ENCODE measurements at regions not wholly inside any gene's neighbourhood (a gene's known extent, or its start where the extent isn't known, plus 50 kb on each side); places are given as distances from the start of the nearest gene placed in this dataset.
"Not testable (repeated sequence)": the region's sequence is repeated elsewhere in the genome, so short reads cannot be mapped to it uniquely, and the experiment has no call there.

DNA sequence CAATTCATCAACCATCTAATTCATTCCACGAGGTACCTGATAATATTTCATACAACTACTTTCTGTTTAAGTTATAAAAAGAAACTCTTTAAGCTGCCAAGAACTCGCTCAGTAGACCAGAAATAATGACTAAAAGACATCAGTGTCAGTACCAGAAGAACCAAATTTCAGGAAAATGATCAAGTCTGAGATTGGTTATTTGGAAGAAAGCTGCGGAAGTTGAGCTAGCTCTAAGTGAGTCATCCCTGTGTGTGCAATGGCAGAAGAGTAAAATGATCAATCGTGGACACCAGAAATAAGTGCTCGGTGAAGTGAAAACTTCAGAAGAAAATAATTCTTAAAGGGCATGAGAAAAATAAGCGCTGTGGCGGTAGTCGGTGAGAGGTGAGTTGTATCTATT lies 933.2 kb upstream of the CHORDC1 start:
- no peak for DNase-seq (ENCODE audit: low spot score)

DNA sequence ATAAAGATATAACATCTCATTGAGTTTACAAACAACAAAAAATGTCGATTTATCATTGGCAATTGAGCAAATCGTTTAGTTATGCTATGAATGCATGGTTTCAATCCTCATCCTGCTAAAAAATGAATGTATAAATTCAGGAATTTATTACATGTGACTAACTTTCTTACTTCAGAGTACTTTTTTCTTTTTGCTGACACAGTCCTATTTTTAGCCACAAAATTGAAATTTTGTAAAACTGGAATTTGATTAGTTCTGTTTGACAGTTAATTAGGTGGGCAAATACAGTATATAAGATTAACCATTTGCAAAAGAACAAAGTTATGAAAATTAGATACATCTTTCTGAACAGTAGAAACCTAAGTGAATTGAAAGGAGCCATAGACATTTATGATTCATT lies 925.0 kb upstream of the CHORDC1 start:
- no peak for DNase-seq (ENCODE audit: low spot score)

DNA sequence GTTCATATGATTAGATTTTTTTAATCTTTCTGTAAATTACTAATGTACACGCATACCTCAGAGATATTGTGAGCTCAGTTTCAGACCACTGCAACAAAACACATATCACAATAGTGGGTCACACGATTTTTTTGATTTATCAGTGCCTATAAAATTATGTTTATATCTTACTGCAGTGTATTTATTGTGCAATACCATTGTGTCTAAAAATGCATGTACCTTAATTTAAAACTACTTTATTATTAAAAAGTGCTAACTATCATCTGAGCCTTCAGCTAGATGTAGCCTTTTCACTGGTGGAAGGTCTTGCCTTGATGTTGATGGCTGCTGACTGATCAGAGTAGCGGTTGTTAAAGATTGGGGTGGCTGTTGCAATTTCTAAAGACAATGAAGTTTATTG lies 918.8 kb upstream of the CHORDC1 start:
- no peak for DNase-seq (ENCODE audit: low spot score)

DNA sequence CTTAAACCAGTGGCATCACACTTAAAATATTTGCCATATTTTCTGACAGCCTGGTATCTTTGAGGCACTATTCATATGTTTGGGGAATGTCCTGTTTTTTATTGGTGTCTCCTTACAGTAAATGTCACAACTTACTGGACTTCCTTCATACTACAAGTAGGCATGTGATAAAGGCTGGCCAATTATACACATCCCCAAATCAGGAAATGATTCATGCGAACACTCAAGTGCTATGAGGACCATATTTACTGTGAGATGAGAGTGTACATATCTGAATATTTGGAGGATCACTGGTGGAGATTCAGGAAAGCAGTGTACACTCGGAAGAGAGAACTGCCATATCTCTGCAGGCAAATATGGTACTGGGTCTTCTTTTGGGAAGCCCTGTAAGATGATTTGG lies 913.8 kb upstream of the CHORDC1 start:
- no peak for DNase-seq (ENCODE audit: low spot score)

DNA sequence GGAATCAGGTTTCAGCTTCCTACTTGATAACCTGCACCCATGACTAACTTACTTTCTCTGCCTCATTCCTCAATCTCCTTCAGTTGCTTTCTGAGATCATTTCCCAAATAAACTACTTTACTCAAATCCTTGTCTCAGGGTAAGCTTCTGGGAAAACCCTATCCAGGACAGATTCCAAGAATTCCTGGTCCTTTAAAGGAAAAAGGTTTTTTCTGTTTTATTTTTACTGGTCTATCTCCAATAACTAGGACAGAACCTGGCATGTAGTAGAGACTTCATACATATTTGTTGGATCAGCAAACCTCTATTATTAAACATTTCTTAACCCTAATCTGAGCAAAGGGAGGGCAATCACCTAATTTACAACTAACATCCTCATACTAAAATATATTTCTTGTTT lies 910.5 kb upstream of the CHORDC1 start:
- DNase-seq (ENCODE audit: low spot score), result no peak

DNA sequence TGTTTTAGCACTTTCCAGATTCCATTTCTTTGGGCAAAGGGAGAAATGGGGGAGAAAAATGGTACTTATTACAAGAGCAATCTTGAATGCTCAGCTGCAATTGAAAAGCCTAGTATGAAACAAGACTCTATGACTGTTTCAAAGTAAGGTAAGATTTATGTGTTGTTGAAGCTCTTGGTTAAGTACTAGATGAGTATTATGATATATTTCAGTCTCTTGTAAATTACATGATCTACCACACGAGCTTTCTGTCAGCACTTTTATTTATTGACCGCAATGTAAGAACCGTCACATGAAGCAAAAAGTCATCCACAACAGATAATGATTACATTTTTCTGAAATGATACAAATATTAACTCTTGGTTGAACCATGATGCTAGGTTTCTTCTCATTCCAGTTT lies 906.7 kb upstream of the CHORDC1 start:
- DNase-seq (ENCODE audit: low spot score), result no peak

DNA sequence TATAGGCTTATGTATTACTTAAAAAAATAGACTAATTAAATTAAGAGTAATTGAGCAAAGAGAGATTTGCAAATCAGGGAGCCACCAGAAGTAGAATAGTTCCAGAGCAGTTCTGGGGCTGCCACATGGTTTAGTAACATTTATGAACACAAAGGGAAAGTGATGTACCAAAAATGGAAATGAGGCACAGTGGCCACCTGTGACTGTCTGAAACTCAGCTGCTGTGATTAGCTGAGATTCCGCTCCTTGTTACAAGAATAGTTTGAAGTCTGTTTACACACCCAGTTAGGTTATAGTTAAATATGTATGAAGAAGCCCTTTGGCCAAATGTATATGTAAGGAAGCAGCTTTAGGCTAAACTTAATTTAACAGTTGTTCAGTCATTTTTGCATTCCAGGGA lies 901.5 kb upstream of the CHORDC1 start:
- DNase-seq (ENCODE audit: low spot score), result no peak

DNA sequence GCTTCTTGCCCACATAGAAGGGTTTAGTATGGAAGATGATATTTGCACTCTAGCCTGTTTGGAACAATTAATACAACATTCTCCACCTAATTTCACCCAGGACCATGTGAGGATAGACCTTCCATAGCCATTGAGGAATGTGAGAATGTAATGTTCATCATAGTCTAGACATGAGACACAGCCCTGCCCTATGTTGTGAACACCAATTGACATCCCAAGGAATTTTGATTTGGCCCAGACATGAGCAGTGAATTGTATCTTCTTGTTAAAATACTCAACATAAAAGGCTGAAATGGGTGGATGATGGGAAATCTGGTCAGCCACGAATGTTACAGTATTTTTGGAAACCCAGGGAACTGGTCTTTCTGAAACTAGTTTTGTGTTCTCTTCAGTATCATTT lies 892.3 kb upstream of the CHORDC1 start:
- DNase-seq (ENCODE audit: low spot score), result no peak

DNA sequence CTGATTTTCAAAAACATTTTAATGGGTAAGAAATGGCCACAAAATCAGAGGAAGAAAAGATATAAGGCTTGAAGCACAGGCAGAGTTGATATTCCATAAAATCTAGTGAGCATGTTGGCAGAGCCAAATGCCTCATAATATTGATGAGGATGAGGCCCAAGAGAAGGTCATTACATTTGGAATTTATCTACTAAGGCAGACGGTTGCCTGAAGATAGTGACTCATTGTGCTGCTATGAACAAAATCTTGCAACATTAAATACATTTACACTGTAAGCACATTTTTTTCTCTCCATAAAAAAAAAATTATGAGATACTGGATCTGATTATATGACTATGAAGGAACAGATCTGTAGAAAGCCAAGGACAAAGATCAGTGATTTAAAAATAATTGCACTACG lies 881.4 kb upstream of the CHORDC1 start:
- peak; percentile 3 for DNase-seq (ENCODE audit: low spot score)

DNA sequence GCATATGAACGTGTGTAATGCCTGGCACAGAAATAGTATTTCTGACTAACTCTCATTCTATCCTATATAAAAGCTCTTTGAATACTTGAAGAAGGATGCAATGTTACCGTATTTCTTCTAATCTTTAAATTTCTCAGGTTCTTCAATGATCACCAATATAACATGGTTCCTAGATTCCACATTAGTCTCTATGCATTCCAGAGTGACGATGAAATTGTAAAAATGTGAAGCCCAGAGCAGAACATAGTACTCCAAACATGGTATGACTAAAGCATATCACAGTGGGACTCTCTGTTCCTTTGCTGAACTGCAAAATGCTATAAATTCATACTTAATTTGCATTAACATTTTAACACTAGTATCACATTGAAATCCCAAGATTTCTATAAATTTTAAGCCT lies 877.6 kb upstream of the CHORDC1 start:
- DNase-seq (ENCODE audit: low spot score), result no peak

DNA sequence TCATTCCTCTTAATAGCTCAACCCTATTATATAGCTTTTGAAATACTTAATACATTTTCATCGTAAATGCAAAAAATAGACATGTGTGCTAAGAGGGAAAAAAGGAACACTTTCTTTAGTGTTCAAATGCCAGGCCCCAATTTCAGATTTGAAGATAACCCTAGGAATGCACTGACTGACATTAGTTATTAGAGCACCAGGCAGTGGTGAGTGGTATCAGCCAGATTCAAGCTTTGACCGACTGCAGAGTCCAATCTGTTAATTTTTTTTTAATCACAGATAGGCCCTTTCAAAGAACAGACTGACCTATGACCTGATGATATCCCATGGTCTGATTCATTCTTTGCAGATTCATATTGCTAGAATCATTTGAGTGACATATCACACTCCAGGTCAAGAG lies 874.2 kb upstream of the CHORDC1 start:
- no peak for DNase-seq (ENCODE audit: low spot score)

DNA sequence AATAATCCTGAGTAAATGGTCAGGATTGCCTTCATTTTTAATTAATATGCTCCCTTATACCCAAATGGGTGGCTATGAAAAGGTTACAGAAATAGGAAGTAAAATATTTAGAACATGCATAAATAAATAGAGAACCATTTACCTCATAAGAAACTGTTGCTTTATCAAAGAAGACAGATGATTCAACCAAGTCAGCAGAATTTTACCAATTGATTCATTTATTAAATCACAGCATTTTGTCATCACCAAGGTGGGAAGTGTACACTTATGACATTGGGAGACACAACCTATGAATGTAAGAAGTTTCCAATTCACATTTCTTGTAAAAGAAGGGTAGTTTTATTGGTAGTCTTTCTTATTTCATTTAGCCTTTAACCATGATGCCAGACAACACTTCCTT lies 870.3 kb upstream of the CHORDC1 start:
- DNase-seq (ENCODE audit: low spot score), result no peak

DNA sequence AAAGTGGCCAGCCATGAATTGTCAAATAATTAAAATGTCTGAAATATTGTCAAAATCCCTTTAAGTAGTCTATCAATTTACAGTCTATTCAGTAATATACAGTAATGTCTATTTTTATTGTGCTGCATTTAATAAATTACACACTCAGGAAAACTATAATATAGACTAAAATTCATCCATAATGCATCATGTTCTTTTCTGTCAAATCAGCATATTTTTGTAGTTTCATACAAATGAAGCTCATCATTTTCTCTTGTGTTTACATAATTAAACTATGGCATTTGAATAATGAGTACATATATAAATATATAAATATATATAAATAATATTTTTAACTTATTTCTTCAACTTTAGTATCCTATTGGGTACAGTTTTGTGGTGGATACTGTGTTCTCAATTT lies 868.7 kb upstream of the CHORDC1 start:
- no peak for DNase-seq (ENCODE audit: low spot score)

DNA sequence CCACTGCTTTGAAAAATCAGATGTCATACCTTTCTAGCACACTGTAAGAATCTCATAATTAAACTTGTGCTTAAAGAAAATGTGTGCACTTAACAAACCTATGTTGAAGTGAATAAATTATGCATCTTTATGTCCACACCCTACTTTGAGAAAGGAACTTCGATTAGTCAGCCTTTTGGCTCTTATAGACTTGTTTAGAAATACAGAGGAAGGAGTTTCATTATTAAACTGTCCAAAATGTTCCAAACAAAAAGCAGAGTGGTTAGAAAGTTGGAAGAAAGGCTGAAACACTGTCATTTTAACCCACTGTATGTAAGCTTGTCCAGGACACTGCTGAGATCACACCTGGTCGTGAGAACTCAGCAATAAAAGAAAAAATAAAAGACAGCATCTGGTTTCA lies 863.2 kb upstream of the CHORDC1 start:
- no peak for DNase-seq (ENCODE audit: low spot score)

DNA sequence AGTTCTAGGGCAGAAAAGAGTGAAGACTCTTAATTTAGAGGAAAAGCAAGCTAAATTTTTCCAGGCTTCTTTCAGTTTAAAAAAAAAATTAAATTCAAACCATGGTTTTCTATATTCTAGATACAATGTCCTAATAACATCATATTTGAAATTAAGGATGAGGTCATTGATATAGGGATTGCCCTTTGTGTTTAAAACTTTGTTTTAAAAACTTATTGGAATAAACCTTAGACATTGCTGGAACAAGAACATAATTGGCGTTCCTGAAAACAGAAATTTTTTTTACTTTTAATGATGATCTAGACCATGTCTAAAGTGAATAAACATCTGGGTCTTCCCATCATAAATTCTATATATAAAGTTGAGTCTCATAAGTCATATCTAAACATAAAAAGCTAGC lies 859.4 kb upstream of the CHORDC1 start:
- no peak for DNase-seq (ENCODE audit: low spot score)

DNA sequence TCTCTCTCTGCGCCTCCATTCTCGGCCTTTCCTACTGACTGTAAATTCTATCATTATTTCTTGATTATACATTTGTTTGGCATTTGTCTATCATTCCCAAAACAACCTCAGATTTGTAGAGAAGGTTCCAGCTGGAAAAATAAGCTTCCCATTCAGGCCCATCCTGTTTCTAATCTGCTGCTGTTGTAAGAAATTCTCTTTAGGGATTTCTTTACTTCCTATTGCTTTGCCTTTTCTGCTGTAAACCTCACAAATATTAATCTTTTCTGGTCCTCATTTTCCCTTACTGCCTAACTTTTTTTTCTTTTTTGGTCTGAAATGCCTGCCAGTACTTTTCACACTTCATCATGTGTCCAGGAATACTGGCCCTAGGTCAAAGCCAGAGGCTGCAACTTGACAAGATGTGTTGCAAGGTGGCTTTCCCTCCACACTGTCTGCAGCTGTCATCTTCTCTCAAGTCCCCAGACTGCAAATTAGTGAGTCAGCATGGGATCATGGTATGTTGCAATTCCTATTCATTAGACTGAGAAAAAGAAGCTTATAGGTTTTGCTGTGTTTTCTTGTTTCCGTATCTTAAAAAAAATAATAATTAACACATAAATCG lies 858.7 kb upstream of the CHORDC1 start:
- no peak for DNase-seq (ENCODE audit: low spot score)

DNA sequence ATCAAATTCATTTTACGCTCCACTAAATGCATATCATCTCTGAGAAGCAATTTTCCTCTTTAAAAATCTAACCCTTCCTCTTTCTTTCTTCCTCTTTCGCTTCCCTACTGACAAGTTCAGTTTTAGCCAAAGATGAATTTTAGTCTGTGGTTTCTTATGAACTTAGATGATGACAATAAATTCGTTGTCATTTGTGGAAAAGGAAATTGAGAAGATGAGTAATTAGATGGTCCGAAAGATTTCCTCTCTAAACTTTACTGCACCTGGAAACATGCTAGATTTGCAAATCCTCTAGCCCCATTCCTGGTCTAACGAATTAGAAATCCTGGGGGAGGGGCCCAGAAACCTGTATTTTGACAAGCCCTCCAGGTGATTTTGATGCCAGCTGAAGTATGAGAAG lies 855.4 kb upstream of the CHORDC1 start:
- no peak for DNase-seq (ENCODE audit: low spot score)

DNA sequence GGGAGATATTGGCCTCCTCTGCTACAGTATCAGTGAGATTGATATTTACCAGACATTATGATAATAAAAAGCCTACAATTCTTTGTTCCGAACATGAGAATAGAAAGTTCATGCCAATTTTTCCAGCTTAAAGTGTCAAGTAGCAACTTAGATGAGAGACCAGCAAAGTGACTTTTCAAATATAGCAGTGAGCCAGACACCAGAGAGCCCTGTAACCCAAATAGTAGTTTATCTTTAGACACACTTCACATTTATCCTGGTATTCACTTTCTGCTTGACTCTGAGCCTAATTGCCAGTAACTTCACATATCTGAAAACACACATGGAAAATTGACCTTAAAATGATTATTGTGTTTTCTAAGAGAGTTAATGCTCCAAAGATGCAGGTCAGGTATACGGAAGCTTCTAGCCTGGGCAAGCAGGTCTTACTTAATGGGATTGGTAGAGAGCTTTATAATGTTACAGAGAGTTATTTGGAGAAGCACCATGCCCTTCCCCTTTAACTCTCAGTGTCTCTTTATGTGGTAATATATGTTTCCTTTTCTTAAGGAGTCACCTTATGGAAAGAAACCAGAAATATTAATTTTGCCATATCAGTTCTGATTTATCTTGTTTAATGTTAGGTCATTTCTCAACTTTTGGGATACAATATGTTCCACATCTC lies 852.3 kb upstream of the CHORDC1 start:
- no peak for DNase-seq (ENCODE audit: low spot score)

DNA sequence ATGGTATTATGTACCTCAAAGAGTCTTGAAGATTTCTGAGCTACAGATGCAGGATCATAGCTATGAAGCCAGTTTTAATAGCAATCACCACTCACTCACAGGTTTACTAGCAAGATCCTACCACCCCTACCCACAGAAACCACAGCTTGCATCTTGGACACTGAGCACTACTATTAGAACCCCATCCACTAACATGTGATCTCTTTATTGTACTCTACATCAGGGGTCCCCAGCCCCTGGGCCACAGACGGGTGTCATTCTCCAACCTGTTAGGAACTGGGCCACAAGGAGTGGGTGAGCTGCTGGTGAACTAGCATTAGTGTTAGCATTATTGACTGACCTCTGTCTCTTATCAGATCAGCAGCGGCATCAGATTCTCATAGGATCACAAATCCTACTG lies 844.8 kb upstream of the CHORDC1 start:
- DNase-seq (ENCODE audit: low spot score), result no peak

DNA sequence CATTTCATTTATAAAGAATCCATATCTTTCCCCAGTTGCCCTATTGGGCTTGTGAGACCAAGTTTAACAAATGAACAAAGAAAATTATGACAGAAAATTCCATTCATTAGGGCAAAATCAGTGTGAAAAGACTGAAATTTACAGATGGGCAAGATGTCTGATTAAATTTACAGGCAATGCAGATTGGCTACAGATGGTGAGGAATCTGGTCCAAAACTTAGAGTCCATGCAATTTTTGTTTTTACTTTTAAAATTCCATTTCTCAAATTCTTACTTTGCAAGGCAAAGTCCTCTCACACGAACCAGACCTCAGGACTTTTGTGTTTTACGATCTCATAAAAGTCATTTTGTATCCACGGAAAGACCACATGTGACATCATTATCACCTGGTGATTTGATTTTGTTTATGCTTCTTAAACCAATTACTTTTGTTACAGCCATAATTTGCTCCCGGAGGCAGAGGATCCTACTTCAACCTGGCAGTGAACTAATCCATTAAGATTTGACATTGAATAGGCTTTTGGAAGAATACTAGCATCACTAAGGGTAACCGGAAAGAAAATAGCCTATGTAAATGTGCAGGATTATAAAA lies 843.7 kb upstream of the CHORDC1 start:
- no peak for DNase-seq (ENCODE audit: low spot score)

DNA sequence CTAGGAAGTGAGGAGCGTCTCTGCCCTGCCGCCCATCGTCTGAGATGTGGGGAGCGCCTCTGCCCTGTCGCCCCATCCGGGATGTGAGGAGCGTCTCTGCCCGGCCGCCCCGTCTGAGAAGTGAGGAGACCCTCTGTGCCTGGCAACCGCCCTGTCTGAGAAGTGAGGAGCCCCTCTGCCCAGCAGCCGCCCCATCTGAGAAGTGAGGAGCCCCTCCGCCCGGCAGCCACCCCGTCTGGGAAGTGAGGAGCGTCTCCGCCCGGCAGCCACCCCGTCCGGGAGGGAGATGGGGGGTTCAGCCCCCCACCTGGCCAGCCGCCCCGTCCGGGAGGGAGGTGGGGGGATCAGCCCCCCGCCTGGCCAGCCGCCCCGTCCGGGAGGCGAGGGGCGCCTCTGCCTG lies 840.5 kb upstream of the CHORDC1 start:
- DNase-seq (ENCODE audit: low spot score), result not testable (repeated sequence)

DNA sequence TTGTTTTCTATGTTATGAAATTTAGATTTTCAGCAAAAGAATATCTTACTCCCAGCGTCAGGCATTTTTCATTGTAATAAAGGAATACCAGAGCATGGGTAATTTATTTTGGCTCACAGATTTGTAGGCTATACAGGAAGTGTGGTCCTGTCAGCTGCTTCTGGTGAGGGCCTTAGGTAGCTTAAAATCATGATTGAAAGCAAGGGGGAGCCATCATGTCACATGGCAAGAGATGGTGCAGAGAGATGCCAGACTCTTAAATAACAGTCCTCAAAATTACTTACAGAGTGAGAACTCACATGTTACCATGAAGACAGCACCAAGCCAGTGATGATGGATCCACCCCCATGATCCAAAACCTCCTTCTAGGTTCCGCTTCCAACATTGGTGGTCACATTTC lies 825.0 kb upstream of the CHORDC1 start:
- no peak for DNase-seq (ENCODE audit: low spot score)

DNA sequence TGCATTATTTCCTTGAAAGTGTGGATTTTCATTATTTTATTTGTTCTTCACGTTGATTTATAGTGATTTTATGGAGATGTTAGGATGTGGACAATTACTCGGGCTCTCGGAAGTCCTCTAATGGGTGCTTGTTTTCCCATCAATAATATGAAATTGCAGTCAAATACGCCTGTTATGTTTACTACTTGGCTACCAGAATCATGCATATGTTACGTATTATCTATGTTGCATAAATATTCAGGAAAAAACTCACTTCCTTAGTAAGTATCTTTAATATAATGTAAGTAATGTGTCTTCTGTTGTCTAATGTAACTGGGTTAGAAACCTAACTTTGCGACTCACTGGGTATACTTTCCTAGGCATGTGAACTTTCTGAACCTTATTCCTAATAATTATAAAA lies 823.4 kb upstream of the CHORDC1 start:
- no peak for DNase-seq (ENCODE audit: low spot score)

DNA sequence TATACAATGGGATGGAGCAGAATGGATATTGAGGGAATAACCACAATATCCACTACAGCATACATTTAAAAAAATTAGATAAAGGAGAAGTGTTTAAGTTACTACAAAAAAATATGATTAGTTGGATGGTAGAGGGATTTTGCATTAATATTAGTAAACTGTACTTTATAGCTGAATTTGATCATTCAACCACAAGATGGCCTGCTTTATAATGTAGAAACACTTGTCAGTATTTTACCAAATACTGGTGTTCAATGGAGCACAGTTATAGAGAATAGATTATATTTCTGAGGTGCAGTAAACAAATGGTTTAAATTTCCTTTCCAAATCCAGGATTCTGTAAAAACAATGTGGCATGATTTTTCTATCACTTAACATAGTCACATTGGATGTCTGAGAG lies 818.8 kb upstream of the CHORDC1 start:
- no peak for DNase-seq (ENCODE audit: low spot score)
